ENCODE measurements at regions not wholly inside any gene's neighbourhood (a gene's known extent, or its start where the extent isn't known, plus 50 kb on each side); places are given as distances from the start of the nearest gene placed in this dataset.
"Not testable (repeated sequence)": the region's sequence is repeated elsewhere in the genome, so short reads cannot be mapped to it uniquely, and the experiment has no call there.

GRCh38 chr4:23956601-23957364 is 66.9 kb upstream of the PPARGC1A start:
- DNase-seq (no peak), ATAC-seq (no peak)
- no peaks in the 10 kb centered on the region for H3K36me3 Mint-ChIP-seq (ENCODE audit: low read depth)
- H3K4me1 Mint-ChIP-seq (ENCODE audit: low read depth): no peaks in the 10 kb centered on the region
- no peaks in the 10 kb centered on the region for H3K9me3 Mint-ChIP-seq (ENCODE audit: insufficient read depth)
- CTCF ChIA-PET: no interaction called here
- no peak overlapping the region for H3K4me3 Mint-ChIP-seq
- H3K27me3 Mint-ChIP-seq (ENCODE audit: low read depth): no peaks in the 10 kb centered on the region
- POLR2A ChIA-PET: no interaction called here
- H3K27ac Mint-ChIP-seq: no peak overlapping the region

GRCh38 chr4:23952258-23952657 is 62.4 kb upstream of the PPARGC1A start:
- Mint-ChIP-seq H3K27me3 (ENCODE audit: low read depth) (no peaks in the 10 kb centered on the region), H3K4me3 (no peak overlapping the region), H3K36me3 (ENCODE audit: low read depth) (no peaks in the 10 kb centered on the region), H3K4me1 (ENCODE audit: low read depth) (no peaks in the 10 kb centered on the region), H3K9me3 (ENCODE audit: insufficient read depth) (no peaks in the 10 kb centered on the region), H3K27ac (no peak overlapping the region)
- ChIA-PET POLR2A (no interaction called here), CTCF (no interaction called here)
- ATAC-seq (no peak), DNase-seq (no peak)

- H3K36me3 Mint-ChIP-seq (ENCODE audit: low read depth): no peaks in the 10 kb centered on the region
- POLR2A ChIA-PET: no interaction called here
- no peaks in the 10 kb centered on the region for H3K27me3 Mint-ChIP-seq (ENCODE audit: low read depth)
- CTCF ChIA-PET: no interaction called here
- DNase-seq (no peak), ATAC-seq (no peak)
- H3K4me1 Mint-ChIP-seq (ENCODE audit: low read depth): no peaks in the 10 kb centered on the region
- H3K4me3 Mint-ChIP-seq: no peak overlapping the region
- no peak overlapping the region for H3K27ac Mint-ChIP-seq
- no peaks in the 10 kb centered on the region for H3K9me3 Mint-ChIP-seq (ENCODE audit: insufficient read depth)
Measured at GRCh38 chr4:23947826-23948225, 58.0 kb upstream of the PPARGC1A start.

- Mint-ChIP-seq H3K27me3 (ENCODE audit: low read depth) (no peaks in the 10 kb centered on the region), H3K4me1 (ENCODE audit: low read depth) (no peaks in the 10 kb centered on the region), H3K27ac (no peak overlapping the region), H3K4me3 (no peak overlapping the region), H3K36me3 (ENCODE audit: low read depth) (no peaks in the 10 kb centered on the region), H3K9me3 (ENCODE audit: insufficient read depth) (no peaks in the 10 kb centered on the region)
- ChIA-PET POLR2A (no interaction called here), CTCF (no interaction called here)
- DNase-seq (no peak), ATAC-seq (no peak)
Measured at GRCh38 chr4:23946299-23946698, 56.5 kb upstream of the PPARGC1A start.

- Mint-ChIP-seq H3K27ac (no peak overlapping the region), H3K9me3 (ENCODE audit: insufficient read depth) (no peaks in the 10 kb centered on the region), H3K4me1 (ENCODE audit: low read depth) (no peaks in the 10 kb centered on the region), H3K4me3 (no peak overlapping the region), H3K36me3 (ENCODE audit: low read depth) (no peaks in the 10 kb centered on the region), H3K27me3 (ENCODE audit: low read depth) (no peaks in the 10 kb centered on the region)
- CTCF ChIA-PET: no interaction called here
- ATAC-seq (no peak), DNase-seq (no peak)
- POLR2A ChIA-PET: no interaction called here
Measured at GRCh38 chr4:23945451-23946017, 55.7 kb upstream of the PPARGC1A start.

GRCh38 chr4:23944556-23944955 is 54.7 kb upstream of the PPARGC1A start:
- DNase-seq; H3K9me3 Mint-ChIP-seq (ENCODE audit: insufficient read depth); H3K27ac Mint-ChIP-seq; H3K27me3 Mint-ChIP-seq (ENCODE audit: low read depth); ATAC-seq; H3K4me3 Mint-ChIP-seq; POLR2A ChIA-PET; H3K36me3 Mint-ChIP-seq (ENCODE audit: low read depth); CTCF ChIA-PET; H3K4me1 Mint-ChIP-seq (ENCODE audit: low read depth): not testable (repeated sequence)

GRCh38 chr4:23943478-23943877 is 53.6 kb upstream of the PPARGC1A start:
- H3K4me1 Mint-ChIP-seq (ENCODE audit: low read depth): no peaks in the 10 kb centered on the region
- ChIA-PET CTCF (no interaction called here), POLR2A (no interaction called here)
- ATAC-seq (no peak), DNase-seq (no peak)
- H3K4me3 Mint-ChIP-seq: no peak overlapping the region
- H3K9me3 Mint-ChIP-seq (ENCODE audit: insufficient read depth): no peaks in the 10 kb centered on the region
- no peaks in the 10 kb centered on the region for H3K36me3 Mint-ChIP-seq (ENCODE audit: low read depth)
- no peak overlapping the region for H3K27ac Mint-ChIP-seq
- H3K27me3 Mint-ChIP-seq (ENCODE audit: low read depth): no peaks in the 10 kb centered on the region

- ChIA-PET CTCF (no interaction called here), POLR2A (no interaction called here)
- DNase-seq: no peak
- H3K4me1 Mint-ChIP-seq (ENCODE audit: low read depth): no peaks in the 10 kb centered on the region
- ATAC-seq: no peak
- H3K27ac Mint-ChIP-seq: no peak overlapping the region
- H3K27me3 Mint-ChIP-seq (ENCODE audit: low read depth): no peaks in the 10 kb centered on the region
- H3K9me3 Mint-ChIP-seq (ENCODE audit: insufficient read depth): no peaks in the 10 kb centered on the region
- H3K4me3 Mint-ChIP-seq: no peak overlapping the region
- H3K36me3 Mint-ChIP-seq (ENCODE audit: low read depth): no peaks in the 10 kb centered on the region
Measured at GRCh38 chr4:23942471-23942870, 52.6 kb upstream of the PPARGC1A start.

Measured in activated CD8-positive, alpha-beta T cell treated with anti-CD3 and anti-CD28 coated beads, Interleukin-2, amount 10 ng/mL, durations not matched to agents 7 days and 5 days (primary cell).